HG03139 (cell line): ENCODE measurements at regions not wholly inside any gene's neighbourhood (a gene's known extent, or its start where the extent isn't known, plus 50 kb on each side); places are given as distances from the start of the nearest gene placed in this dataset.
"Not testable (repeated sequence)": the region's sequence is repeated elsewhere in the genome, so short reads cannot be mapped to it uniquely, and the experiment has no call there.

Experiments
- ATAC-seq: cut with Tn5 transposase; IDR thresholded peaks from one replicate; pipeline ENCODE4 v1.9.1; 2021; ENCODE audit not compliant: unreplicated experiment

DNA sequence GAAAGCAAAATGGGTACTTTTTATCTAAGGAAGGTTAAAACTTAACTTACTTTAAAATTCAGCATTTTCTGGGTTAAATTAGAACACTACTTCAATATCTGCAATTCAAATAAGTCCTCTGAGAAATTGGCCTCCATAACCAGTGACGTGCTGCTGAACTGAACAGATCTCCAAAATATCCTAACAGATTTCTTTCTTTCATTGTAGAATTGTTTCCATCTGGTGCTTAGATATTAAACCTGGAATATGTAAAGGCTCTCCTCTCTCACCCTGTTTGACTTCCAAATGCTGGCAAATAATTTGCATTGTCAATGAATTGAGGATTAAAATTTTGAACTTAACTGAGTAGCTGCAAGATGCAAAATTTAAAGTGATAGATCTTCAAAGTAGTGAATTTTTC lies 316.9 kb upstream of the CXADR start:
- no peak for ATAC-seq

- no peak for ATAC-seq
Measured at GRCh38 chr21:17196623-17197022, 316.2 kb upstream of the CXADR start.

DNA sequence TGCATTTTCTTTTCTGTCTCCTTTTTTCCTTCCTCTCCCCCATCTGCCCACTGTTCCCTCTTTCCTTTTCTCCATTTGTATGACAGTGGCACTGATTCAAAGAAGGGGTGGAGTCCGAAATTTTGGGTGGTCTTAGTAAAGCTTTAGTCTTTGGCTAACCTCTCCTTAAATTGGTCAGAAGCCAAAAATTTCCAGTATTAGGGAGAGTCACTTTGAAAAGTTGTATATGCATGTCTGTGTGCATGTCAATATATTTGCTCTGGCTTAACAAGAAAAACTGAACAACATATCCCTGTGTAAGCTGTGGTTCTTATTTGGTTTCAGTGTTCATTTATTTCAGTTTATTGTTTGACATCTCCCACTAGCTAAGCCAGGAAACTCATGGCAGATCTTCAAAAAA lies 314.8 kb upstream of the CXADR start:
- no peak for ATAC-seq

- no peak for ATAC-seq
Measured at GRCh38 chr21:17200250-17200649, 312.6 kb upstream of the CXADR start.

DNA sequence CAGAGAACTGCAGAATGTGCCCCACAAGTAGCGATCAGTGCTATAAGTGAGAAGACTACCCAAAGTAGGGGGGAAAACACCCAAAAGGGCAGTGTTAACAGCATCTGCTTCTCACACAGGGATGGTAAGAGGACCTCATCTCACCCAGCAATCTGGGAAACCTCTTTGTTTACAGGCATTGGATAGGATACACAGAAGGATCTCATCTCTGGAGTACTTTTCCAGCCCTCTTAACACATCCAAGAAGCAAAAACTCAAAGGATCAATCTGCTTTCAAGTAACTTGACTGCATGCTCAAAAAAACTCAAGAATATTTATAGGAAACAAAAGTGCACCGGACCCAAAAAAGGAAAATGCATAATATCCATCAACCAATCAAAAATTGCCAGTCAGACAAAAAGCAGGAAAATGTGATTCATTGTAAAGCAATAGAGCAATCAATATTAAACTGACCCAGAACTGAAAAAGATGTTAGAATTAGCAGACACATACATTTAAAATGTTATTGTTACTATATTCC lies 311.0 kb upstream of the CXADR start:
- ATAC-seq = no peak

GRCh38 chr21:17214801-17215200 lies 298.0 kb upstream of the CXADR start:
- no peak for ATAC-seq

DNA sequence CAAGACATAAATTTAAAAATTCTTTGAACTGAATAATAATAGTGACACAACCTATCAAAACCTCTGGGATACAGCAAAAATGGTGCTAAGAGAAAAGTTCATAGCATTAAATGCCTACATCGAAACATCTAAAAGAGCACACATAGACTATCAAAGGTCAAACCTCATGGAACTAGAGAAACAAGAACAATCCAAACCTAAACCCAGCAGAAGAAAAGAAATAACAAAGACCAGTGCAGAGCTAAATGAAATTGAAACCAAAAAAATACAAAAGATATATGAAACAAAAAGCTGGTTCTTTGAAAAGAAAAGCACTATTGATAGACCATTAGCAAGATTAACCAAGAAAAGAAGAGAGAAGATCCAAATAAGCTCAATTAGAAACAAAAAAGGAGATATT lies 293.8 kb upstream of the CXADR start:
- ATAC-seq = not testable (repeated sequence)

GRCh38 chr21:17231124-17231523 lies 281.7 kb upstream of the CXADR start:
- ATAC-seq = no peak

- ATAC-seq = no peak
Measured at GRCh38 chr21:17231771-17232170, 281.1 kb upstream of the CXADR start.

- no peak for ATAC-seq
Measured at GRCh38 chr21:17238468-17238867, 274.4 kb upstream of the CXADR start.

DNA sequence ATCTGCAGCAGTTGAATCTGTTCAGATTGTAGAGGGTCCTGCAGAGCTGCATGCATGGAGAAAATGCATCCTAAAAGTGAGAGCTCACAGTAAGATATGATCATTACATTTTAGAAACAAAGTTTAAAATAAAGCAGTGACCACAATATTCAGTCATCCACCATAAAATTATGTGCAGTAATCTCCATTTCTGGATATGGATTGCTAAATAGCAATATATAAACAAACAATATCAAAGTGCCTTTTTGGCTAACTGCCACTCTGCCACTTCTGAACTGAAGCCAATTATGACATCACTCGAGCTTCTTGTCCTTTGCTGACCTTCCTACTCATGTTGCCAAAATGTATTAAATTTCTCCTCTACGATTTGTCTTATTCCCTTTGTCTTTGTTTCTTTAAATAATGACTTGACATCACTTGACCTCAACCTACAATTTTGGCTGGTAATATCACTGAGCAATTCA lies 262.0 kb upstream of the CXADR start:
- ATAC-seq = no peak

- no peak for ATAC-seq
Measured at GRCh38 chr21:17257784-17258183, 255.1 kb upstream of the CXADR start.

DNA sequence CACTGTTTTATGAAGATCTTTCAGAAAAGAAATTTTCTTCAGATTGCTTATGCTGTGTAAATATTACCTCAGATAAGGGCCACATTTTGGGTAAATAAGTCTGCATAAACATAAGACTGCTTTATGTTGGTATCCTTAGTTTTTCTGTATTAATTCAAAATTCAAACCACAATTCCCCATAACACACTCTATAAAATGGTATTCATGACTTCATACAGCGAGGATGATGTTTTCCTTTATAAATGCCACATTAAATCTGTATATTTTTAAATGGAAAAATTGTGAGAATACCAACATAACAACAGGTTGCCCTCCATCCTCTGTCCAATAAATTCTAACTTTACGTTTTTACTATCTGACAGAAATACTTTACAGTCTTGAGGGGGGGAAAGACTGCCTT lies 248.7 kb upstream of the CXADR start:
- ATAC-seq = no peak

- no peak for ATAC-seq
Measured at GRCh38 chr21:17269760-17270159, 243.1 kb upstream of the CXADR start.

GRCh38 chr21:17270229-17270628 lies 242.6 kb upstream of the CXADR start:
- no peak for ATAC-seq

DNA sequence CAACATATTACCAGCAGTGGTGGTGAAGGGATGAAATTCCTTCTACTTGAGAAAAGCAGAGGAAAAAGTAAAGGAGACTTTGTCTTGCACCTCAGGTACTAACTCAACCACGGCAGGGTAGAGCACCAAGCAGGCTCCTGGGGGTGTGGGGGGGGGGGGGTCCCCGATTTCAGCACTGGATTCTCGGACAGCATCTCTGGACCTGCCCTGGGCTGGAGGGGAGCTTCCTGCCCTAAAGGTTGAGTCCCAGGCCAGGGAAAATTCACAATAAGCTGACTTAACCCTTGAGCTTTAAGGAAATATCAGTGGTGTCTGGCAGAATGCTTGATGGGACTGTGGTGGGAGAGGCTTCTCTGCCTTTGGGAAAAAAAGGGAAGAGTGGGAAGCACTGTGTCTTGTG lies 233.2 kb upstream of the CXADR start:
- ATAC-seq = no peak

DNA sequence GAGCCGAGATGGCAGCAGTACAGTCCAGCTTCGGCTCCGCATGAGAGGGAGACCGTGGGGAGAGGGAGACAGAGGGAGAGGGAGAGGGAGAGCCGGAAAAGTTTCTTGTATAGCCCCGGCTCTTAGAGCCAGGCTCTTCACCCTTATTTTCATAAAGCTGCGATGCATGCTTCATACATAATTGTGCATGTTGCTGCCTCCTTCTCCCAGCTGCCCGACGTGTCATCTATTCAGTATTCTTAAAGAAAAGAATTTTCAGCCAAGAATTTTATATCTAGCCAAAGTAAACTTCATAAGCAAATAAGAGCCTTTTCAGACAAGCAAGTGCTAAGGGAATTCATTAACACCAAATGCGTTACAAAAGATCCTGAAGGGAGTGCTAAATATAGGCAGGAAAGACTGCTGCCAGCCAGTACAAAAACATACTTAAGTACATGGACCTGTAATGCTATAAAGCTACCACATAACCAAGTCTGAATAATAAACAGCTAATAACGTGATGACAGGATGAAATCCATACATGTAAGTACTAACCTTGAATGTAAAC lies 219.8 kb upstream of the CXADR start:
- ATAC-seq = not testable (repeated sequence)

DNA sequence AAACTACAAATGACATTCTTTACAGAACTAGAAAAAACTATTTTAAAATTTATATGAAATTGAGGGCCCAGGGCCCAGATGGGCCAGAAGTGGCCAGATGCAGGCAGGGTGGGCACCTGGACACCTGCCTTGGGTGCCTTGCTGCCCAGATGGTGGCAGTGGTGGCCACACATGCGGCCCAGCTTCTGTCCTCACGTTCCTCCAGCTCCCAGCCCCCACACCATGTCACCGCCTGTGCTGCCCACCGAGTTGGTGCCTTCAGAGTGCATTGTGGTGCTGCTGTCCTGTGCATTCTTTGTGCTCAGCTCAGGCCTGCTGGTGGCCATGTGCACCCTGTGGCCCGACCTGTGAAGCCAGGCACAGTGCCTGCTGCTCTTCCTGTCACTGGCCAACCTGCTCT lies 216.8 kb upstream of the CXADR start:
- ATAC-seq = no peak

DNA sequence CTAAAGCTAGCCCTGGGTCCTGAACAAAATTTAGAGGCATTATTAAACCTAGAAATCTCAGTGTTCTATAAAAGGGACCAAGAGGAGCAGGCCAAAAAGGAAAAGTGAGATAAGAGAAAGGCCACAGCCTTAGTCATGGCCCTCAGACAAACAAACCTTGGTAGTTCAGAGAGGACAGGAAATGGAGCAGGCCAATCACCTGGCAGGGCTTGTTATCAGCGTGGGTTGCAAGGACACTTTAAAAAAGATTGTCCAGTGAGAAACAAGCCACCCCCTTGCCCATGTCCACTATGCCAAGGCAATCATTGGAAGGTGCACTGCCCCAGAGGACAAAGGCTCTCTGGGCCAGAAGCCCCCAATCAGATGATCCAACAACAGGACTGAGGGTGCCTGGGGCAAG lies 213.3 kb upstream of the CXADR start:
- not testable (repeated sequence) for ATAC-seq

- ATAC-seq = not testable (repeated sequence)
Measured at GRCh38 chr21:17327715-17328114, 185.1 kb upstream of the CXADR start.

DNA sequence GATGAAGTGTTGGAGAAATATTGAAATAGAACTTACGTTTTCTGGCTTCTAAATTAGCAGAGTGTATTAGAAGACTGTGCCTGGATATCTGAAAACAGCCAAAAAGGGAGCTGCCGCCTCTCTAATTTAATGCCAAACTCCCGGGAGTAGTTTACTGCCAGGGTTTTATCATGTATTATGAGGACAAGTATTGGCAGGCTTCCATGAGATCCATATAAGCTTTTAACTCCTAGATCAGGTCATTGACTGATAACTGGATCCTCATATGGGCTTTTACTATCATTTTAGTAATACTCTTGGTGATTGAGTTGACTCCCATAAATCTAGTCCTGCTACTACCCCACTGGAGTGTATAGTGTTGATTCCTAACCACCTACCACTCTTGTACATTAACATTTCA lies 178.4 kb upstream of the CXADR start:
- ATAC-seq = no peak

GRCh38 chr21:17340081-17340480 lies 172.8 kb upstream of the CXADR start:
- ATAC-seq = no peak

- no peak for ATAC-seq
Measured at GRCh38 chr21:17343055-17343454, 169.8 kb upstream of the CXADR start.
